ENCODE measurements at regions not wholly inside any gene's neighbourhood (a gene's known extent, or its start where the extent isn't known, plus 50 kb on each side); places are given as distances from the start of the nearest gene placed in this dataset.
"Not testable (repeated sequence)": the region's sequence is repeated elsewhere in the genome, so short reads cannot be mapped to it uniquely, and the experiment has no call there.

DNA sequence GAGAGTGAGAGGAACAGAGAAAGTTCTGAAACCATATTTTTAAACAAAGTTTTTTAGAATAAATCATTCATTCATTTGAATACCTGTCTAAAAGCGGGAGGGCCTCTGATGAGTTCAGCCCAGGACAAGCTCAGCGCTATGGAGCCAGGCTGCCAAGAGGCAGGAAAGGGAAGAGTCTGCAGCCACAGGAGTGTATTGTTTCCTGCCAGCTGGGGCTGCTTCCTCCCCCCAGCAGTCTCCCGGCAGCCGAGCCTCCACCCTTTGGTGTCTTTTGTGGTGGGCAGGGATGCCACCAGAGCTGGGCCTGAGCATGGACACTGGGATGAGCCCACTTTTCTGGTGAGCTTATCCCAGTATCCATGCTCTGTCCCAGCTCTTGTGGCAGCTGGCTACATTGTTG, 199.5 kb upstream of the TPRG1 start:
- no peak for DNase-seq (ENCODE audit: extremely low read depth in 1 of 2, low read depth in 1 of 2)

GRCh38 chr3:188974856-188975599, 196.7 kb upstream of the TPRG1 start:
- no peak for DNase-seq (ENCODE audit: extremely low read depth in 1 of 2, low read depth in 1 of 2)

DNA sequence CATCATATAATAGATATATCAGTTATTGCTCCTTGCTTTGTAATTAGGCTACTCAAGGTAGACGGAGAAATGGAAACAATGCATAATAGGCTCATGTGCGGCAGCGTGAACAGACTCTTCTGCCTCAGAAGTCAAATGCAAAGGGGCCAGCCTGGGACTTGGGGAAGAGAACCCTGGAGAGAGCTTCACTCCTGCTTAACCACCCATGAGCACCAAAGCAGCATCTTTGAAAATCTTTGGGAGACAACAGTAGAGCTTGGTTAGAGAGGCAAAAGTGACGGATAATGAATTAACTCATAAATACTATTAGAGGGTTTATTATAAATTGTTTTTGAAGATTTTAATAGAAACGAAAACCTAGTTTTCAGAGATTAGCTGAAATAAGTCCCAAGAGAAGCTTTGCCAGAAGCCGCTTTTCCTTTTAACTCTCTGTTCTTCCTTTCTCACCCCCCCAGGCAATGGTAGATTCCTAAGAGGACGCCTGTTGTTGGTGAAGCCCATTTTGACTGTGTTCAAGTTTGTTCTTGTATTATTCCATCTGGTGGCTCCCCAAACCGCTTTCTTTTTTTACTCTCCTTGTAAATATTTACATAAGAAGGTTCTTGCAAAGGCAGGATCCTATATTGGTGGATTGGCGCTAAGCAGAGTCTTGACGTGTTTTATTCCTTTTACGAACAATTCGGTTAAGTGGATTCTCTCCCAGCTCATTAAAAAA, 196.0 kb upstream of the TPRG1 start:
- no peak for DNase-seq (ENCODE audit: extremely low read depth in 1 of 2, low read depth in 1 of 2)

DNA sequence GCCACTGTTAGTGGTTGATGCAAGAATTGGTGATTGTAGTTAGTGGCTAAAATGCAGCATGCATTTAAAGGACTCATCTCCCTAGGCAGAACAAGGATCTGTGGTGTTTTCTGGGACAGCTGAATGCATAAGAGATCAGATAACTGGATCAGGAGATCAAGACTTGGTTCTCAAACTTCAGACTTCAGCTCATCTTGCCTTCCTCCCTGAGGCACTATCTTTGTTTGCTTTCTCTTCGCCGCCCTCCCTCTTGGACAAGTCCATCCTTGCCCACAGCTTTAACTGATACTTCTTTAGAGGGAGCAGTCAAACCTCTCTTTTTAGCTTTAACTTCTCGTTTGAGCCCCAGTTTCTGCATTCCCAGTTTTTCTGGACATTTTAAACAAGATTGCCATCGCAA, 195.4 kb upstream of the TPRG1 start:
- DNase-seq (ENCODE audit: extremely low read depth in 1 of 2, low read depth in 1 of 2) = no peak

DNA sequence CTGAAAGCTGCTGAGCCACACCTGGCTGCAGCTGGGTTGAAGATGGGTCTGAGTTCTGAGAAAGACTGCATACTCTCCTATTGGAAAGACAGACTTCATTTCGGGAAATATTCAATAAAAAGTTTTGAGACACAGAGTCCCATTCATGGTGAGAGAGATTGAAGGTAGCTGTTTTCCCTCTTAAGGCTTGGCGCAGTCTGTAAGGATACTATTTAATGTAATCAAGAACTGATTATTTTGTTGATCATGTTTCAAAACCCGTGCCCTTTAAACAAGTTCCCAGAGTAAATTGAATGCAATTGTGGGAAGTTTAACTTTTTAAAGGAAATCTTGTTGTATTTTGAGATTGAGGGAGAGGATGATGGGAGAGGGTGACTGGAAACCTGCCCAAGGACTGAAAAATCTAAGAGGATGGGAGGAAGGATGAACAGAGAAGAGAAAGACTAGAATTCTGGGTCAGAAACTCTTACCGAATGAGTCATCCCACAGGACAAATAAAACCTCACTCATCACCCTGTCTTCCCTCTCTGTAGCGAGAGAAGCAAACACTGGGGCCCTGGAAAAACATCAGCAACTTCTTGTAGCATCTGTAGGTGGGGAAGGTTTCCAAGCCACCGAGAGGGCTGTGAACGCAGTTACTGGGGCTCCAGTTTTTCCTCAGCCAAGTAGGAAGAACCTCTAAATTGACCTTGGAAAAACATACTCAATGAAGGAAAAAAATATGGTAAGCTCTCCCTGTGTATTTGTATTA, 193.2 kb upstream of the TPRG1 start:
- no peak for DNase-seq (ENCODE audit: extremely low read depth in 1 of 2, low read depth in 1 of 2)

- no peak for DNase-seq (ENCODE audit: extremely low read depth in 1 of 2, low read depth in 1 of 2)
Observed at GRCh38 chr3:188979248-188979647, 192.5 kb upstream of the TPRG1 start.

GRCh38 chr3:188979669-188980310, 192.0 kb upstream of the TPRG1 start:
- no peak for DNase-seq (ENCODE audit: extremely low read depth in 1 of 2, low read depth in 1 of 2)

DNA sequence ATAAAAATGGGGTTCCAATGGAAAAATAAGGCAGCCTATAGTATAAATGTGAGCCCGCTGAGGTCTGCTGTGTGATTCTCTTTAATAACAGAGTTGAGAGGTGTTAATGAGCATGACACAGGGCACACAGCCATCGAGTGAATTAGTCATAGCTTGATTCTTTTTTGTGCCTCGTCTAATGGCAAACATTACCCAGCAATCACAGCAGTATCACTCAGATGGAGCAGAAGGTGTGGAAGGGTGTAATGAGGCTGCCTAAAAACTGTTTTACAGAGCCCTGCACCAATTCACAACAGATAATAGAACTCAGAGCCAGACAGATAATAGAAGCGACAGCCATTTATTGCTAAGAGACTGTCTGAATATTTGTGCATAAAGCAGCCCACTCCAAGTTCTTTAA, 178.6 kb upstream of the TPRG1 start:
- no peak for DNase-seq (ENCODE audit: extremely low read depth in 1 of 2, low read depth in 1 of 2)

- DNase-seq (ENCODE audit: extremely low read depth in 1 of 2, low read depth in 1 of 2) = no peak
Observed at GRCh38 chr3:189001559-189001958, 170.2 kb upstream of the TPRG1 start.

DNA sequence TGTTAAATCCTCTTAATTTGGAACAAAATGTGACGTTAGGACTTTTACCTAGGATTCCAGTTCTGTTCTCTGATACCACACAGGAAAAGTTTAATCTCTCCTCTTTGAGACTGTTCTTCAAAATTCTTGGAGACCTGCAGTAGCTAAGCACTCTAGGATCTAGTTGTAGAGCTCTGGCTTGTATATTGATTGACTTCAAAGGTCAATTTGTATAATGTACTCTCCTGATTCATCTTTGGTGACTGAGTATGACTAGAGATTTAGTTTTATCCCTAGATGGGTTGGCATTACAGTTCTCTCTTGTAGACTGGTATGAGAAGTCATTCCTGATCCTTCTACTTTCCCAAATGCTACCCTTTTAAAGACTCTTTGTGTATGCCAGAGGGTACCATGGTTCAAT, 168.4 kb upstream of the TPRG1 start:
- DNase-seq (ENCODE audit: extremely low read depth in 1 of 2, low read depth in 1 of 2) = no peak

DNA sequence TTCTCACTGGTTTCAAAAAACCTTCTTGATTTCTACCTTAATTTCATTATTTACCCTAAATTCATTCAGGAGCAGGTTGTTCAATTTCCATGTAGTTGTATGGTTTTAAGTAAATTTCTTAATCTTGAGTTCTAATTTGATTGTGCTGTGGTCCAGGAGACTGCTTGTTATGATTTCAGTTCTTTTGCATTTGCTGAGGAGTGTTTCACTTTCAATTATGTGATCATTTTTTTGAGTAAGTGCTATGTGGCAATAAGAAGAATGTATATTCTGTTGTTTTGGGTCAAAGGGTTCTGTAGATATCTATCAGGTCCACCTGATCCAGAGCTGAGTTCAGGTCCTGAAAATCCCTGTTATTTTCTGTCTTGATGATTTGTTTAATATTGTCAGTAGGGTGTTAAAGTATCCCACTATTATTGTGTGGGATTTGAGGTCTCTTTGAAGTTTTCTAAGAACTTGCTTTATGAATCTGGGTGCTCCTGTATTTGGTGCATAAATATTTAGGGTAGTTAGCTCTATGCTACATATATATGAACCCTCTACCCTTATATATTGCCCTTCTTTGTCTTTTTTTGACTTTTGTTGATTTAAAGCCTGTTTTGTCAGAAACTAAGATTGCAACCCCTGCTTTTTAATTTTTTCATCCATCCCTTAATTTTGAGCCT, 158.4 kb upstream of the TPRG1 start:
- DNase-seq (ENCODE audit: extremely low read depth in 1 of 2, low read depth in 1 of 2) = no peak

- DNase-seq (ENCODE audit: extremely low read depth in 1 of 2, low read depth in 1 of 2) = no peak
Observed at GRCh38 chr3:189014526-189014925, 157.2 kb upstream of the TPRG1 start.

DNA sequence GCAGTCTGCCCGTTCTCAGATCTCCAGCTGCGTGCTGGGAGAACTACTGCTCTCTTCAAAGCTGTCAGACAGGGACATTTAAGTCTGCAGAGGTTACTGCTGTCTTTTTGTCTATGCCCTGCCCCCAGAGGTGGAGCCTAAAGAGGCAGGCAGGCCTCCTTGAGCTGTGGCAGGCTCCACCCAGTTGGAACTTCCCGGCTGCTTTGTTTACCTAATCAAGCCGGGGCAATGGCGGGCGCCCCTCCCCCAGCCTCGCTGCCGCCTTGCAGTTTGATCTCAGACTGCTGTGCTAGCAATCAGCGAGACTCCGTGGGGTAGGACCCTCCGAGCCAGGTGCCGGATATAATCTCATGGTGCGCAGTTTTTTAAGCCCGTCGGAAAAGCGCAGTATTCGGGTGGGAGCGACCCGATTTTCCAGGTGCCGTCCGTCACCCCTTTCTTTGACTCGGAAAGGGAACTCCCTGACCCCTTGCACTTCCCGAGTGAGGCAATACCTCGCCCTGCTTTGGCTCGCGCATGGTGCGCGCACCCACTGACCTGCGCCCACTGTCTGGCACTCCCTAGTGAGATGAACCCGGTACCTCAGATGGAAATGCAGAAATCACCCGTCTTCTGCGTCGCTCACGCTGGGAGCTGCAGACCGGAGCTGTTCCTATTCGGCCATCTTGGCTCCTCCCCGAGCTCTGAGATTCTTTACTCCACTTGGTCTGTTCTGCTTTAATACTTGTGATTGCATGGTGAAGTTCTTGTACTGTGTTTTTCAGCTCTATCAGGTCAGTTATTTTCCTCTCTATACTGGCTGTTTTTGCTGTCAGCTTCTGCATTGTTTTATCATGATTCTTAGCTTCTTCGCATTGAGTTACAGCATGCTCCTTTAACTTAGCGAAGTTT, 148.9 kb upstream of the TPRG1 start:
- not testable (repeated sequence) for DNase-seq (ENCODE audit: extremely low read depth in 1 of 2, low read depth in 1 of 2)

GRCh38 chr3:189025866-189026265, 145.9 kb upstream of the TPRG1 start:
- no peak for DNase-seq (ENCODE audit: extremely low read depth in 1 of 2, low read depth in 1 of 2)

DNA sequence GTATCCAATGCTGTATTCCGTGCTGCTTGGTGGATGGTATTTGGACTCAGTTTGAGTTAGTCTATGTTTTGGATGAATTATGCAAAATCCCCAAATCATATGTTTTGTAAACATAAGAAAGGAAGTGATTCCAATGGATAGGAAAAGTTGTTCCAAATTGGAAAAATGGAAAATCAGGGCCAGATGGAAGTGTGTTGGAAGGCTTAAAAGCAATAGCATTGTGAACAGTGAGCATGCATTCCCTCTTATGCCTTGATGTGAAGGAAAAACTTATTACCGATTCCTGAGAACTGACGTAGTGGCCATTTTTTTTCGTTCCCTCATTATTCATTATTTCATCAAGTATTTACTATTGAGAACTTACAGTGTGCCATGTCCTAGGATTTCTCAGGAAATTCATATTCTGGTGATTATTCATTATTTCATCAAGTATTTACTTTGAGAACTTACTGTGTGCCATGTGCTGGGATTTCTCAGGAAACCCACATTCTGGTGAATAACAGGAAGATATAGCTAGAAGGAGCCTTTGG, 144.1 kb upstream of the TPRG1 start:
- DNase-seq (ENCODE audit: extremely low read depth in 1 of 2, low read depth in 1 of 2) = no peak

- no peak for DNase-seq (ENCODE audit: extremely low read depth in 1 of 2, low read depth in 1 of 2)
Observed at GRCh38 chr3:189038773-189039745, 132.7 kb upstream of the TPRG1 start.

GRCh38 chr3:189040656-189041335, 131.0 kb upstream of the TPRG1 start:
- no peak for DNase-seq (ENCODE audit: extremely low read depth in 1 of 2, low read depth in 1 of 2)
